Fibroblast of villous mesenchyme (primary cell): ENCODE measurements at regions not wholly inside any gene's neighbourhood (a gene's known extent, or its start where the extent isn't known, plus 50 kb on each side); places are given as distances from the start of the nearest gene placed in this dataset.

Source experiments
- DNase-seq: peaks from one replicate; pipeline ENCODE4 v3.0.0-alpha.2; 2010; ENCODE audit warnings: low read depth
- H3K4me3 ChIP-seq: 2 replicates; pipeline ENCODE4 v1.5.1; 2011; ENCODE audit warnings: low read depth, mild to moderate bottlenecking, low read length
- TF ChIP-seq, protein P1 (sequence below): IDR thresholded peaks from 2 replicates; pipeline ENCODE4 v1.5.1; 2012; ENCODE audit warnings: low read depth, mild to moderate bottlenecking, low read length; ENCODE audit not compliant: insufficient read depth

DNA sequence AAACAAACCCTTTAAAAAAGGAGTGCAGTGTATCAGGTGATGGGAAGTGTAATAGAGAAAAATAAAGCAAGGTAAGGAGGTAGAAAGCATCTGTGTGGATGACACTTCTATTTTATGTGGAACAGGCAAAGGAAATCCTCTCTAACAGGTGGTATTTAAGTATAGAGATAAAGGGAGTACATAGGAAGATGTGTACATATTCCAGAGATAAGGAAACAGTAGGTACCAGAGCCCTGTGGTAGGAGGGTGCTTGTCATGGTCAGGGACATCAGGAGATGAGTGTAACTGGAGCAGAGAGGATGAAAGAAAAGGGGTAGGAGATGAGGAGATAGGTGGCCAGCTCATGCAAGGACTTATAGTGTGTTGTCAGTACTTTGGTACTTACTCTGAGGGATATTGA is 65.8 kb downstream of the CHST2 start:
- DNase-seq, result no peak
- H3K4me3 ChIP-seq, result no peak overlapping the region
- TF ChIP-seq, protein P1, sequence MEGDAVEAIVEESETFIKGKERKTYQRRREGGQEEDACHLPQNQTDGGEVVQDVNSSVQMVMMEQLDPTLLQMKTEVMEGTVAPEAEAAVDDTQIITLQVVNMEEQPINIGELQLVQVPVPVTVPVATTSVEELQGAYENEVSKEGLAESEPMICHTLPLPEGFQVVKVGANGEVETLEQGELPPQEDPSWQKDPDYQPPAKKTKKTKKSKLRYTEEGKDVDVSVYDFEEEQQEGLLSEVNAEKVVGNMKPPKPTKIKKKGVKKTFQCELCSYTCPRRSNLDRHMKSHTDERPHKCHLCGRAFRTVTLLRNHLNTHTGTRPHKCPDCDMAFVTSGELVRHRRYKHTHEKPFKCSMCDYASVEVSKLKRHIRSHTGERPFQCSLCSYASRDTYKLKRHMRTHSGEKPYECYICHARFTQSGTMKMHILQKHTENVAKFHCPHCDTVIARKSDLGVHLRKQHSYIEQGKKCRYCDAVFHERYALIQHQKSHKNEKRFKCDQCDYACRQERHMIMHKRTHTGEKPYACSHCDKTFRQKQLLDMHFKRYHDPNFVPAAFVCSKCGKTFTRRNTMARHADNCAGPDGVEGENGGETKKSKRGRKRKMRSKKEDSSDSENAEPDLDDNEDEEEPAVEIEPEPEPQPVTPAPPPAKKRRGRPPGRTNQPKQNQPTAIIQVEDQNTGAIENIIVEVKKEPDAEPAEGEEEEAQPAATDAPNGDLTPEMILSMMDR, result no peak

DNA sequence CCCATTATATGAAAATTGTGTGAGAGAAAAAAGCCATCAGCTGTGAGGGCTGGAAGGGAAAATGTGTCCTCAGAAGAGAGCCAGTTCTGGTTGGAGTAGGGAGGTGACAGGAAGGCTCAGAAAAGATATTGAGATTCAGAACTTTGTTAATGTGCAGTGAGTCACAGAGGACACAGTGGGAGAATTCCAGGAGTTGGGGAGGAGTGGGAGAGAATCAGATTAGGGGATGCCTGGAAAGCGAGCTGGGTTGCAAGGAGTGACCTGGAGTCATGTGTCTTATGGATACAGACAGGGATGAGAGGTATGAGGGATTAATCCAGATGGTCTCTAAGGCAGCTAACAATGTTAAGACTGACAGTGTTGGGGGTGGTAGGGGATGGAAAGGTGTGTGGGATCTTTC is 67.5 kb downstream of the CHST2 start:
- TF ChIP-seq, protein P1, result no peak
- DNase-seq, result no peak
- H3K4me3 ChIP-seq, result no peak overlapping the region

DNA sequence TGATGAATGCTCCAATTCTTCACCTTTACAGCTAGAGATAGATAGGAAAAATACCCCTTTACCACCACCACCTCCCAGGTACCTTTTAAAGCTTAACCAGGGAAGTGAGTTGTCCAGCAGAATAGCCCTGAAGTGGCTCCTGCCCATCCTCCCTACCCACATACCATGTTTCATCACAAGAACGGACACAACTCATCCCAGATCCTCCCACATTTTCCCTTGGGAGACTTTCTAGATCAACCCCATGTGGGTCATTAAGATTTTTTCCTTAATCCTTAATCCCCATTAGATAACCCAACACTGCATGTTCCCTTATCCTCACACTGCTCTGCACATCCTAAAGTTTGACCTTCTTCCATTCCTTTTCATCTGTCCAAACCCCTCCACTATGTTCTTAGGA is 69.3 kb downstream of the CHST2 start:
- TF ChIP-seq, protein P1, result no peak
- no peak for DNase-seq

DNA sequence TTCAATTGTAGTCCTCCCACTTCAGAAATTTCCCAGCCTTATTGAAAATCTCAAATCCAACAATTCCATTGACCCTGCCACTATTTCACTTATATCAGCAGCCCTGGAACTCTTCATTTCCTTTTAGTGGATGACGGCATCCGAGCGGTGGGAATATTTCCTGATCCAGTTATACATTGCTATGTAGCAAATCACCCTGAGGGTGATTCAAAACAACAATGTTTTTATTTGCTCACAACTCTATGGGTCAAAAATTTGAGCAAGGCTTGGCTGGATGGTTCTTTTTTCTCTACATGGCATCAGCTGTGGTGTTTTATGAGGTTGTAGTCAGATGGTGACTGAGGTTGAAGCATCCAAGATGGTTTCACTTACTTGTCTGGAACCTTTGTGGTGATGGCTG is 70.5 kb downstream of the CHST2 start:
- TF ChIP-seq, protein P1, result no peak

More for the DNA sequence above, 69.3 kb downstream of the CHST2 start:
- no peak overlapping the region for H3K4me3 ChIP-seq

DNA sequence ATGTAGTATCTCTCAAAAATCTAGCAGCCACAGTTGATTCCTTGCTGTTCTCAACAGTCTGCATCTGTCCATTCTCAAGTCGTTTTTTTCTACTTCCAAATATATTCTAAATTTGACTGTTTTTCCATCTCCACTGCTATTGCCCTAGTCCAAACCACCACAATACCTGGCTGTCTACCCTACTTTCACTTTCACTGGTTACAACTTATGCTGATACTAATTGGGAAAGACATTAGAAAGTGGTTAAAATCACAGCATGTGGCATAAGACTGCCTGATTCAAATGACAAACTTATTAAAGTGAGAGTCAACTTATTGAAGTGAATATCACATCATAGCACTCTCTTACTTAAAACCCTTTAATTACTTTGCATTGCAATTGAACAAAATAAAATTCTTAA is 72.6 kb downstream of the CHST2 start:
- no peak for DNase-seq
- TF ChIP-seq, protein P1, result no peak
- no peak overlapping the region for H3K4me3 ChIP-seq

More for the DNA sequence above, 70.5 kb downstream of the CHST2 start:
- no peak for DNase-seq
- H3K4me3 ChIP-seq, result no peak overlapping the region

DNA sequence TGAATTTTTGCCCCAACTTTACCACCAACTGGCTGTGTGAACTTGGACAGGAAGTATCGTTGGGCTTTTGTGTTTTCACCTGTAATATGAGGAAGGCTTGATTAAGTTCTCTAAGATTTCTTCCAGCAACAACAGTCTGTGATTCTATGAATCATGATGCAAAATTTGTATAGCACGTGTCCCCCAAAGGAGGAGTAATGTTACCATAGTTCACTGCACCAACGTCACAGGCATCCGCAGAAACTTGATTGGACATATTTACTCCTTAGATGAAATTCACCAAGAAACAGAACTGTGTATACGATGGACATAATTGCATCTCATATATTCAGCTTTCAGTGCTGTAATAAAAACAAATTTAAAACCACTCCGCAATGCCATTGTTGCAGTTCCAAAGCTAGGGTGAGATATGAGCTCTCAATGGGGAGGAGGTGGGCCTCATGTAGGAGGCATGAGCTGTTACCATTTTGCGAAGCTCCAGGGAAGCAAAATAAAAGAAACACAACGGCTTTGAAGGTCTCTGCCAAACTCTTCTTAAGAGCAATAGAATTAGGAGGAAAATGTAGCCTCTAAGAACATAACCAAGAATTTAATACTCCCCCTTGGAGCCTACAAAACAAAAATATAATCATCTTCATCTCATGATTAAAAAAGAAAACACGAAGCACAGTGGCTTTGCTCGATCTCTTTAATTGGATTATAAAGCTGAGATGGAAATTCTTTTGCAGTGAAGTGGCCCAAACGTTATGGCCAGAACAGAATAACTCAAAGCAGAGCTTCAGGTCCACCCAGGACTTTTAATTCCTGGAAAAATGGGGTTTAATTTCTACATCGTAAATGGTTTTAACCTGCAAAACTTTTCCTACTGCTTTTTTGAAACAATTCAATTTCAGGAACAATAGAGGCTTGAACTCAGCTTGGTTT is 80.7 kb downstream of the CHST2 start:
- H3K4me3 ChIP-seq, result no peak overlapping the region
- DNase-seq, result peak; percentile 31
- TF ChIP-seq, protein P1, result no peak
